RWPE1 (cell line): ENCODE measurements at regions not wholly inside any gene's neighbourhood (a gene's known extent, or its start where the extent isn't known, plus 50 kb on each side); places are given as distances from the start of the nearest gene placed in this dataset.

Source experiments
- CTCF ChIA-PET: fragments of 350-600 bp; sonication (Branson Sonifier 250); formaldehyde crosslinking; extraction: SDS; loops from one replicate; lab custom pipeline; 2021; lab: Yijun Ruan, JAX
- POLR2A ChIA-PET: fragments of 400-600 bp; formaldehyde crosslinking; extraction: SDS; loops from one replicate; lab custom pipeline; 2020; ENCODE audit warnings: antibody characterized with exemption; ENCODE audit not compliant: low non-redundant PET; lab: Yijun Ruan, JAX
- DNase-seq: peaks from one replicate; pipeline ENCODE4 v3.0.0; 2012; ENCODE audit warnings: low spot score
- H3K27ac ChIP-seq: fragments of 450-650 bp; 2 replicates; pipeline ENCODE4 v1.5.1; 2017
- TF ChIP-seq, protein P1 (sequence below): fragments of 450-650 bp; conservative IDR thresholded peaks from 2 replicates; pipeline ENCODE4 v1.5.1; 2017; ENCODE audit warnings: low read depth, mild to moderate bottlenecking

DNA sequence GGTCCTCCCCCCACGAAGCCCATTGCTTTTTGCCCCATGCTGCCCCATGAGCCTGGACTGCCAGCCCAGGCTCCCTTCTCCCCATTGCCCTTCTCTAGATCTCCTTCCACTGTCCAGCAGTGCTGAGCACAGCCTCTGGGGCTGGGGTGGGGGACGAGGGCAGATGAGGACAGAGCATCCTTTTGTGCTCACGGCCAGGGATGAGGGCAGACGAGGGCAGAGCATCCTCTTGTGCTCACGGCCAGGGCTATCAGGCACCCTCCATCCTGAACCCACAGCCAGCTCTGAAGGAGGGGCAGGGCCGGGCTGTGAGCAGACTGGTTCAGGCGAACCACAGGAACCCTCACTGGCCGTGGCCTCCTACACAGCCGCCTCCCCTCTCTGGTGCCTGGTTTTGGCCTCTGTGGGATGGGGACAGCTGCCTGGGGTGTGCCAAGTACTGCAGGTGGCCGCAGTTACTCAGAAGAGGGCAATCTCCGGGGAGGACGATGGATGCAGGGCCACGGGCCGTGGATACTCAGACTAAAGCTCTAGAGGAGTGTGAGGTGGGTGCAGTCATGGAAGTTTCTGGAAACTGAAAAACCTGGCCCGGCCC, 1258.8 kb downstream of the BRD1 start:
- ChIA-PET POLR2A (no interaction called here), CTCF (no interaction called here)
- TF ChIP-seq, protein P1, sequence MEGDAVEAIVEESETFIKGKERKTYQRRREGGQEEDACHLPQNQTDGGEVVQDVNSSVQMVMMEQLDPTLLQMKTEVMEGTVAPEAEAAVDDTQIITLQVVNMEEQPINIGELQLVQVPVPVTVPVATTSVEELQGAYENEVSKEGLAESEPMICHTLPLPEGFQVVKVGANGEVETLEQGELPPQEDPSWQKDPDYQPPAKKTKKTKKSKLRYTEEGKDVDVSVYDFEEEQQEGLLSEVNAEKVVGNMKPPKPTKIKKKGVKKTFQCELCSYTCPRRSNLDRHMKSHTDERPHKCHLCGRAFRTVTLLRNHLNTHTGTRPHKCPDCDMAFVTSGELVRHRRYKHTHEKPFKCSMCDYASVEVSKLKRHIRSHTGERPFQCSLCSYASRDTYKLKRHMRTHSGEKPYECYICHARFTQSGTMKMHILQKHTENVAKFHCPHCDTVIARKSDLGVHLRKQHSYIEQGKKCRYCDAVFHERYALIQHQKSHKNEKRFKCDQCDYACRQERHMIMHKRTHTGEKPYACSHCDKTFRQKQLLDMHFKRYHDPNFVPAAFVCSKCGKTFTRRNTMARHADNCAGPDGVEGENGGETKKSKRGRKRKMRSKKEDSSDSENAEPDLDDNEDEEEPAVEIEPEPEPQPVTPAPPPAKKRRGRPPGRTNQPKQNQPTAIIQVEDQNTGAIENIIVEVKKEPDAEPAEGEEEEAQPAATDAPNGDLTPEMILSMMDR, result no peak
- H3K27ac ChIP-seq, result no peak overlapping the region
- DNase-seq, result no peak

DNA sequence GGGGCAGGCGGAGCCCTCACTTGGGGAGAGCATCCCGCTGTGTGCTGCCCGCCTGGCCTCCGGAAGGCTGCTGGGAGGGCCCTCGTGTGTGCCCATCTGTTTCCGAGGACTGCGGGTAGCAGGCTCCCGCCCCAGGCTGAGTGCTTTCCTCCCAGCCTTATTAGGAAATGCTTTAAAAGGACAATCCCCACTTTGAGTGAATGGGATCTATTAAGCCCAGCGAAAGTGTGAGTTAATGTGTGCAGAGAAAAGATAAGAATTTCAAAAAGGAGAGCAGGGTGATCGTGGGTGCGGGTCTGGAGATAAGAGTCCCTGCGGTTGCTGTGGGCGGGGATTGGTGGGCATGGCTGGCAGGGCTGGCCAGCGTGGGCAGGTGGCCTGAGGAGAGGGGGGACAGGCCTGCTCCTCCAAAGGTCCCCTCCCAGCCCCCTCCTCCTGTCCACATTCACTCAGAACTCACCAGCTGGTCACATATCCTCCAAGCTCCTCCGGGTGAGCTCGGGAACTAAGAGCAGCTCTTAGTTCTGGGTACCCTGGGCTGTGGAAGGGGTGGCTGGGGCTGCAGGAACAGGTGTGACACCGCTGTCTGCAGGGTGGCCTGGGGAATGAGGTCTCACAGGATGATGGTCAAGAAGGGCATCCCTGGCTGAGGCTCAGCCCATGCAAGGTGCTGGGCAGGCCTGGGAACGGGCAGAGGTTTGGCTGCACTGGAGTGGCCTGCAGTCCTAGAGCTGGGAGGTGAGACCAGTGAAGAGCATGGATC, 1260.3 kb downstream of the BRD1 start:
- DNase-seq, result no peak
- H3K27ac ChIP-seq, result no peak overlapping the region
- CTCF ChIA-PET, result no interaction called here
- POLR2A ChIA-PET, result no interaction called here
- TF ChIP-seq, protein P1, result no peak

DNA sequence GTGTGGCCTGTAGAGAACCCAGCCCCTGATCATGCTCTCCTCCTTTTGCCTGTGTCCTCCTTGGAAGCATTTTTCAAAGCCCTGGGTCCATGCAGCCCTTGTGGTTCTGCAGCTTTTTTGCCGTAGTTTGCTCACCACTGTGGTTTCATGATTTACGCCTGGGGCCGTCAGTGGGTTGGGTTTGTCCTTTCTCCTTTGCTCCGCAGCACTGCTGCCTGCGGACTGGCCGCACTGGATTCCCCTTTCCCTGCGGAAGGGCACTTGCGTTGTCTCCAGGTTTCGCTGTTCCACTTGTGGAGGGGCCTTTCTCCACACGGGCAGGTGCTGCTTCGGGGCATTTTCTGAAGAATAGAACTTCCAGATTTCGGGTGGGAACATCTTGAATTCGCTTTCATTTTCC, 1260.9 kb downstream of the BRD1 start:
- POLR2A ChIA-PET, result no interaction called here

DNA sequence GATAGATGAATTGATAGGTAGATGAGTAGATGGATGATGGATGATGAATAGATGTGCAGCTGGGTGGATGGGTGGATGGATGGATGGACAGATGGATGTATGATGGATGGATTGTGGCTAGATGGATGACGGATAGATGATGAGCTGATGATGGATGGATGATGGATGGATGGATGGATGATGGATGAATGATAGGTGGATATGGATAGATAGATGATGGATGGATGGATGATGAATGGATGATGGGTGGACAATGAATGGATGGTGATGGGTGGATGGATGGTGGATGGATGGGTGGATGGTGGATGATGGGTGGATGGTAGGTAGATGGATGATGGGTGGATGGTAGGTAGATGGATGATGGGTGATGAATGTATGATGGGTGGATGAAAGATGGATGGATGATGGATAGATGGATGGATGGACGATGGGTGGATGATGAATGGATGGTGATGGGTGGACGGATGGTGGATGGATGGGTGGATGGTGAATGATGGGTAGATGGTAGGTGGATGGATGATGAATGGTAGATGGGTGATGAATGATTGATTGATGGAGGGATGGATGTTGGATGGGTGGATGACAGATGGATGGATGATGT, 1261.7 kb downstream of the BRD1 start:
- DNase-seq, result no peak
- CTCF ChIA-PET, result no interaction called here
- POLR2A ChIA-PET, result no interaction called here
- H3K27ac ChIP-seq, result no peak overlapping the region
- TF ChIP-seq, protein P1, result no peak

More for the DNA sequence above, 1260.9 kb downstream of the BRD1 start:
- no peak overlapping the region for H3K27ac ChIP-seq
- DNase-seq, result no peak
- TF ChIP-seq, protein P1, result no peak
- CTCF ChIA-PET, result no interaction called here

DNA sequence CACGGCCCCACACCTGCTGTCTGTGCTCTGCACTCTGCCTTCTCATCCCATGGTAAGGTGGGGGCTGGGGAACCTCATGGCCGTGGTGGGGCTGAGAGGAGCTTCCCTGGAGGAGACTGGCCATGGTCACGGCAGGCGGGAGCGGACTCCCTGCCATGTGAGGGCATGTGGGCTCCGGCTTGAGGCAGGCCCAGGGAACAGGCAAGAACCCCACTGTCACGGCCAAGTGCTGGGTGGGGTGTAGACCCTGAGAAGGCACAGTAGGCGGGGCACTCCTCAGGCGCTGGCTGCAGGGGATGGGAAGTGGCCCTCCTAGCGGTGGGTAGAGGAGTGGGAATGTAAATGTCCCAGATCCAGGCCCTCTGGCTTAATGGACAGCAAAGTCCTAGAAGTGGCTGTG, 1262.7 kb downstream of the BRD1 start:
- TF ChIP-seq, protein P1, result no peak
- POLR2A ChIA-PET, result no interaction called here
- H3K27ac ChIP-seq, result no peak overlapping the region
- CTCF ChIA-PET, result no interaction called here
- no peak for DNase-seq

DNA sequence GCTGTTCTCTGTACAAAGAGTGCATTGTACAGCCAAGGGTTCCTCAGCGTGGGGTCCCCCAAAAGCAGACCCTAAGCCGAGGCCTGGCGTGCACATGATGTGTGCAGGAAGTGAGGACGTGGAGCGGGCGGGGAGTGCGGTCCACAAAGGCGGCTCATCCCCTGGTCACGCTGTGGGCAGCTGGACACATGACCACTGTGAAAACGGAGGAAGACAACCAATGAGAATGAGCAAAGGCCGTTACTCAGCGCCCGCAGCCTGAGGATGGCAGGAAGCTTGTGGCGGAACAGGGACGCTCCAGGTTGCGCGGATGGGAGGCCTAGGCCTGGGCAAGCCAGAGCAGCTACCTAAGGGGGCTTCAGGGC, 1263.7 kb downstream of the BRD1 start:
- POLR2A ChIA-PET, result no interaction called here
- TF ChIP-seq, protein P1, result no peak
- CTCF ChIA-PET, result no interaction called here
- DNase-seq, result no peak
- no peak overlapping the region for H3K27ac ChIP-seq
